Lower lobe of right lung (tissue), 2 donors: ENCODE measurements at regions not wholly inside any gene's neighbourhood (a gene's known extent, or its start where the extent isn't known, plus 50 kb on each side); places are given as distances from the start of the nearest gene placed in this dataset.

Experiments
- ATAC-seq, 2 donors: fragments of 200-7000 bp; cut with Tn5 transposase; one replicate each; pipeline ENCODE4 v1.9.1; 2020 to 2022; ENCODE audit warnings: mild to moderate bottlenecking in 2 of 2, moderate library complexity in 2 of 2
- DNase-seq: peaks from one replicate; pipeline ENCODE4 v3.0.0-alpha.2; 2020
- H3K27ac ChIP-seq: fragments of 200-600 bp; one replicate; pipeline ENCODE4 v1.8.0; 2022
- H3K27me3 ChIP-seq: fragments of 200-600 bp; one replicate; pipeline ENCODE4 v1.8.0; 2022; ENCODE audit warnings: low read depth
- H3K36me3 ChIP-seq: fragments of 200-600 bp; one replicate; pipeline ENCODE4 v1.8.0; 2022; ENCODE audit warnings: mild to moderate bottlenecking
- H3K4me1 ChIP-seq: fragments of 200-600 bp; one replicate; pipeline ENCODE4 v1.8.0; 2022
- H3K4me3 ChIP-seq: fragments of 200-600 bp; one replicate; pipeline ENCODE4 v1.8.0; 2022; ENCODE audit warnings: mild to moderate bottlenecking
- H3K9me3 ChIP-seq: fragments of 200-600 bp; one replicate; pipeline ENCODE4 v1.8.0; 2022
- intact Hi-C: fragments of 100-400 bp; cut with DNase I; formaldehyde crosslinking; loops from one replicate; pipeline ENCODE4 v1.11.0; 2022
- TF ChIP-seq, protein P1 (sequence below): fragments of 200-600 bp; IDR thresholded peaks from one replicate; pipeline ENCODE4 v1.8.0; 2022; ENCODE audit warnings: antibody characterized with exemption, mild to moderate bottlenecking
- donor health status: DM: no; HTN: yes; CAD: no; lungs with severe emphysema.

GRCh38 chr5:171669571-171669970, 116.0 kb upstream of the SMIM23 start:
- no peak overlapping the region for H3K27ac ChIP-seq
- DNase-seq (no peak), ATAC-seq (no peak)
- no peaks in the 10 kb centered on the region for H3K4me1 ChIP-seq
- H3K4me3 ChIP-seq = no peak overlapping the region
- TF ChIP-seq, protein P1, sequence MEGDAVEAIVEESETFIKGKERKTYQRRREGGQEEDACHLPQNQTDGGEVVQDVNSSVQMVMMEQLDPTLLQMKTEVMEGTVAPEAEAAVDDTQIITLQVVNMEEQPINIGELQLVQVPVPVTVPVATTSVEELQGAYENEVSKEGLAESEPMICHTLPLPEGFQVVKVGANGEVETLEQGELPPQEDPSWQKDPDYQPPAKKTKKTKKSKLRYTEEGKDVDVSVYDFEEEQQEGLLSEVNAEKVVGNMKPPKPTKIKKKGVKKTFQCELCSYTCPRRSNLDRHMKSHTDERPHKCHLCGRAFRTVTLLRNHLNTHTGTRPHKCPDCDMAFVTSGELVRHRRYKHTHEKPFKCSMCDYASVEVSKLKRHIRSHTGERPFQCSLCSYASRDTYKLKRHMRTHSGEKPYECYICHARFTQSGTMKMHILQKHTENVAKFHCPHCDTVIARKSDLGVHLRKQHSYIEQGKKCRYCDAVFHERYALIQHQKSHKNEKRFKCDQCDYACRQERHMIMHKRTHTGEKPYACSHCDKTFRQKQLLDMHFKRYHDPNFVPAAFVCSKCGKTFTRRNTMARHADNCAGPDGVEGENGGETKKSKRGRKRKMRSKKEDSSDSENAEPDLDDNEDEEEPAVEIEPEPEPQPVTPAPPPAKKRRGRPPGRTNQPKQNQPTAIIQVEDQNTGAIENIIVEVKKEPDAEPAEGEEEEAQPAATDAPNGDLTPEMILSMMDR = no peak
- H3K36me3 ChIP-seq = no peaks in the 10 kb centered on the region
- no peaks in the 10 kb centered on the region for H3K9me3 ChIP-seq
- H3K27me3 ChIP-seq = no peaks in the 10 kb centered on the region
- intact Hi-C loops = no loop called here

DNA sequence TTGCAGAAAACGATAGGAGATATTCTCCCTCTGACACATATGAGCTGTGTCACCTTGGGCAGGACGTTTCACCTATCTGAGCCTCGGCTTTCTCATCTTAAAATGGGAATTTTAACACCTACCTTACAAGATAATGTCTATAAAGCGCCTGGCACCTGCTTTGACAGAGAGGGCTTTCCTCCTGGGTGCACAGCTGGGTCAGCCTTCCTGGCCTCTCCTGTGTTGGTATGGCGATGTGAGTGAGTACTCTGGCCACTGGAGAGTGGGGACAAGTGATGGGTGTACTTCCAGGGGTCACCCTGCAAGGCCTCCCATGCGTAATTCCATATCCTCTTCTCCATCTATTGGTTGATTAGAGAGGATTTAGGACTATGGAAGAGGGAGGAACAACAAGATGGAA, 113.1 kb upstream of the SMIM23 start:
- Histone ChIP-seq H3K36me3 (no peaks in the 10 kb centered on the region), H3K9me3 (no peaks in the 10 kb centered on the region), H3K4me1 (no peaks in the 10 kb centered on the region), H3K4me3 (no peak overlapping the region), H3K27ac (no peak overlapping the region), H3K27me3 (no peaks in the 10 kb centered on the region)
- no peak for ATAC-seq
- TF ChIP-seq, protein P1 = no peak
- intact Hi-C loops = no loop called here
- no peak for DNase-seq

DNA sequence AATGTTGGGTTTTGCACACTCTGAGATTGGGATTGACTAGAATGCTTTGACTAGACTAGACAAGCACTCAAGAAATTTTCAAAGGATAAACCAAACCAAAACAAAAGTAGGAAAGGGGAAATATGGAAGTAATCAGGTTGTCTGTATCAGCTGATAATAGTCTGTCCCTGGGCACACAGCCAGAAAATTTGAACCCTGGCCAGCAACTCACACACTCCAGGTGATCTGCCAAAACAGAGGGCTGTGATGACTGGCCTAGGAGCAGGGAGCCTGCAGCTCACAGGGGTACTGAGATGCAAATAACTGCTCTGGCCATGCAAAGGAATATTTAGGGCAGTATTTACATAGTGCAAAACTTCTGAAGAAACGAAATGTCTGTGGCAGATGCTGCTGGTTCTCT, 112.3 kb upstream of the SMIM23 start:
- TF ChIP-seq, protein P1 = no peak
- no peaks in the 10 kb centered on the region for H3K27me3 ChIP-seq
- H3K9me3 ChIP-seq = no peaks in the 10 kb centered on the region
- no peak overlapping the region for H3K27ac ChIP-seq
- H3K36me3 ChIP-seq = no peaks in the 10 kb centered on the region
- no peak for DNase-seq
- intact Hi-C loops = no loop called here
- H3K4me1 ChIP-seq = no peaks in the 10 kb centered on the region
- no peak for ATAC-seq
- no peak overlapping the region for H3K4me3 ChIP-seq

- DNase-seq (no peak), ATAC-seq (no peak)
- intact Hi-C loops = no loop called here
- TF ChIP-seq, protein P1 = no peak
- Histone ChIP-seq H3K4me1 (no peaks in the 10 kb centered on the region), H3K9me3 (no peaks in the 10 kb centered on the region), H3K36me3 (no peaks in the 10 kb centered on the region), H3K27me3 (no peaks in the 10 kb centered on the region), H3K27ac (no peak overlapping the region), H3K4me3 (no peak overlapping the region)
Observed at GRCh38 chr5:171673840-171674239, 111.8 kb upstream of the SMIM23 start.

- ATAC-seq = no peak
Observed at GRCh38 chr5:171675511-171675910, 110.1 kb upstream of the SMIM23 start.

More at GRCh38 chr5:171675511-171675910, 110.1 kb upstream of the SMIM23 start:
- Histone ChIP-seq H3K4me1 (no peaks in the 10 kb centered on the region), H3K36me3 (no peaks in the 10 kb centered on the region), H3K27me3 (no peaks in the 10 kb centered on the region), H3K27ac (no peak overlapping the region), H3K9me3 (no peaks in the 10 kb centered on the region), H3K4me3 (no peak overlapping the region)
- no peak for DNase-seq
- intact Hi-C loops = no loop called here
- TF ChIP-seq, protein P1 = no peak
